H1 (cell line): ENCODE measurements at regions not wholly inside any gene's neighbourhood (a gene's known extent, or its start where the extent isn't known, plus 50 kb on each side); places are given as distances from the start of the nearest gene placed in this dataset.

Source experiments
- CHD7 ChIP-seq: fragments of 300-600 bp; sonication (generic); IDR thresholded peaks from 2 replicates; pipeline ENCODE4 v1.7.1; 2012; ENCODE audit warnings: low read length, moderate library complexity, mild to moderate bottlenecking, inconsistent platforms; ENCODE audit not compliant: insufficient replicate concordance
- RNF2 ChIP-seq: fragments of 200-900, 300-1000 bp; sonication (generic); IDR thresholded peaks from 2 replicates; pipeline ENCODE4 v1.7.1; 2016; ENCODE audit warnings: borderline replicate concordance, low read depth, mild to moderate bottlenecking, antibody characterized with exemption, low read length; ENCODE audit not compliant: poor library complexity, severe bottlenecking; ENCODE audit errors: missing control alignments
- TBP ChIP-seq: IDR thresholded peaks from 2 replicates; pipeline ENCODE4 v1.6.1; 2011; ENCODE audit warnings: low read depth, low read length, improper control_type of control experiment

- TF ChIP-seq CHD7 (no peak), TBP (no peak), RNF2 (no peak)
- TF ChIP-seq, all 59 proteins: peak for 0
Measured at GRCh38 chr13:89688918-89689317, 1658.6 kb upstream of the MIR17HG start (continued).
